ENCODE measurements at regions not wholly inside any gene's neighbourhood (a gene's known extent, or its start where the extent isn't known, plus 50 kb on each side); places are given as distances from the start of the nearest gene placed in this dataset.
"Not testable (repeated sequence)": the region's sequence is repeated elsewhere in the genome, so short reads cannot be mapped to it uniquely, and the experiment has no call there.

DNA sequence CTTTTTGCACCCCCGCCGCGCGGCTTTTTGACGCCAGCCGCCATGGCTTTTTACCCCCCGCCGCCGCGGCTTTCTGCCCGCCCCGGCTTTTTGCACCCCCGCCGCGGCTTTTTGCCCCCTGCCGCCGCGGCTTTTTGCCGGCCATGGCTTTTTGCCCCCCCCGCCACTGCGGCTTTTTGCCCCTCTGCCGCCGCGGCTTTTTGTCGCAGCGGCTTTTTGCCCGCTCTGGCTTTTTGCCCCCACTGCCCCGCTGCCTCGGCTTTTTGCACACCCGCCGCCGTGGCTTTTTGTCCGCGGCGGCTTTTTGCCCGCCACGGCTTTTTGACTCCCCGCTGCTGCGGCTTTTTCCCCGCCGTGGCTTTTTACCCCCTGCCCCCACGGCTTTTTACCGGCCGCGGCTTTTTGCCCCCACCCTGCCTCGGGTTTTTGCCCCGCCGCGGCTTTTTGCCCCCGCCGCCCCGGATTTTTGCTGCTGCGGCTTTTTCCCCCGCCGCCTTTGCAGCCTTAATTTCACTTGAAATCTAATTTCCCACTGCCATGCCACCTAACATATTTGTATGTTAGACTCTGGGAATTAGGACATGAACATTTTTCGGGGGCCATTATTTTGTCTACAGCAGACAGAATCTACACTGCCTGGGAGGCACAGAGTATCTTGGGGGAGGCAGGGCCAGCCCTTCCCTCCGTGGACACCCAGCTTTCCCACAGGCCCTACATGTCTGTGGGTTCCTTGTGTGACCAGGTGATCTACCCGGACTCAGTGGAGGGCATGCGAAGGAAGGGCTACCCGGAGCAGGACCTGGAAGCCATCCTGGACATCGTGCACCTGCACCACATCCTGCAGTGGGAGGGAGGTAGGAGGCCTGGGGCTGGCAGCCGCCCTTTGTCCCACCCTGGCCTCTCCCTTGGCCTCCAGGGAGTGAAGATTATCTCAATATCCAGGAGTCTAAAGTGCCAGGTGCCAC is 3031.0 kb upstream of the TEKT4 start:
- DNase-seq (ENCODE audit: low read depth): no peak

DNA sequence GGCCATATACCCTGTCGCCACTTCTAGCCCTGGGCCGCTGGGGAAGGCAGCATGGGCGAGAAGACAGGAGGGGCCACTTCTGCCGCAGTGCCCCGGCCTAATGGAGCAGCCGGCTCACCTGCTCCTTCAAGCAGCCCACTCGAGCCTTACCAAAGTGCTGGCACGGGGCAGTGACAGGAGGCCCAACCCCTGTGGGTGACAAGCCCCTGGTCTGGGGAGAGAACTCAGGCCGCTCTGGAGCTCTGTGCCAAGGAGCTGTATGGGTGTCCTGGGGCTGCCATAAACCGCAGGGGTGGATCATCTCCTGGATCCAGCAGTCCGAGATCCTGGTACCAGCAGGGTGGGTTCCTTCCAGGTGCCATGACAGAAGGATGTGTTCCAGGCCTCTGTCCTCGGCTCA is 3029.0 kb upstream of the TEKT4 start:
- DNase-seq (ENCODE audit: low read depth): not testable (repeated sequence)

DNA sequence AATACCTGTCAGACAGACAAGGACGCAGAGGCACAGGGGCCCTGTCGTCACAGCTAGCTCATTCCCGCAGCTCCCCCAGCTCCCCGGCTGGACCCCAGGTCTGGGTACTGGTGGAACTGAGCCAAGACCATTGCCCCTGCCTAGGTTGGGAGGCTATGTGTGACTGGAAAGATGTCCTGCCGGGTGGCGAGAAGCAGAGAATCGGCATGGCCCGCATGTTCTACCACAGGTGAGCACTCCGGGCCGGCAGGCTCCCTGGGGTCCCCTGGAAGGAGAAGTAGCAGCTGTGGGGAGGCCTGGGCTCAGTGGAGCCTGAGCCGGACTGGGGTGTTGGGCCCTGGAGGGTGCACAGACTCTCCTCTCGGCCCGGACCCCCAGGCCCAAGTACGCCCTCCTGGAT is 3028.3 kb upstream of the TEKT4 start:
- DNase-seq (ENCODE audit: low read depth): not testable (repeated sequence)

DNA sequence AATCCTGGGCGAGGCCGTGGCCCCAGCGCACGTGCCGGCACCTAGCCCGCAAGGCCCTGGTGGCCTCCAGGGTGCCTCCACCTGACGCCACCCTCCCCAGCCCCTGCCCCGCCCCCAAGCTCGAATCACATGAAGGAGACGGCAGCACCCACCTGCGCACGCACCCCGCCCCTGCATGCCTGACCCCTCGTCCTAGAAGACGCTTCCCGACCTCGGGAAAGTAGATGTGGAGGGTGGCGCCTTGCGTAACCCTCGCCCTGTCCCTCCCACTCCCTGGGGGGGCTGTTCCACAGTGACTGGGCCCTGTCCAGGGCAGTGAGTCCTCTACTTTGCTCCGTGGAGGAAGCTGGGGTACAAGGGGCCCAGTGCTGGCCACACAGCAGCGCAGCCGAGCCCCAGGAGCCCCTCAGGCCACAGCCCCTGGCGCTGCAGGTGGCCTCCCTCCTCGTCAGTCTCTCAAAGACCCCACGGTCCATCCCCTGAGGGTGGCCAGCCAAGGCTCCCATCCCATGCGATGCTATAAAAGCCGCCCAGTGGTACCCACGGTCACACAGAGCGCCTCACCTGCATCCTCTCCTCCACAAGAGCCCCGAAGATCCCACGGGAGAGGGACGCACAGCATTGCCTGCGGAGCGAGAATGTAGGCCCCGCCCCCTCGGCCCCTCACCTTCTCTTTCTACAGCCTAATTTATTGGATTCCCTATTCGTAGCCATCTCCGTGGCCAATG is 3027.3 kb upstream of the TEKT4 start:
- not testable (repeated sequence) for DNase-seq (ENCODE audit: low read depth)

DNA sequence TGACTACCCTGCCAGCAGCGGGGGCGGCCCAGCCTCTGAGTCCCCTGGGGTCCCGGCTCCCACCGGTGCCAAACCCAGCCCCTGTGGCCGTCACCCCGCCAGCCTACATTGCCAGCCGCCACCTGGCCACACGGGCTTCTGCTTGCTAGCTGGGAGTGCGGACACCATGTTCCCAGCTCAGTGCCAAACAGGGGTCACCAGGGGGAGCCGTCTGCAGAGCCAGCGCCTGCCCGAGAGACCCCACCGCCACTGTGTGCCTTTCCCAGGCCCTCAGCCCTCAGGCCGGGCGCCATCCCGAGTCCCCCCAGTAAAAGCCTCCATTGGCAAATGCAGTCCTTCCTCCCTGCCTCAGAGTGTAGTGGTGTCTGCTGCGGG is 3026.8 kb upstream of the TEKT4 start:
- DNase-seq (ENCODE audit: low read depth): not testable (repeated sequence)

DNA sequence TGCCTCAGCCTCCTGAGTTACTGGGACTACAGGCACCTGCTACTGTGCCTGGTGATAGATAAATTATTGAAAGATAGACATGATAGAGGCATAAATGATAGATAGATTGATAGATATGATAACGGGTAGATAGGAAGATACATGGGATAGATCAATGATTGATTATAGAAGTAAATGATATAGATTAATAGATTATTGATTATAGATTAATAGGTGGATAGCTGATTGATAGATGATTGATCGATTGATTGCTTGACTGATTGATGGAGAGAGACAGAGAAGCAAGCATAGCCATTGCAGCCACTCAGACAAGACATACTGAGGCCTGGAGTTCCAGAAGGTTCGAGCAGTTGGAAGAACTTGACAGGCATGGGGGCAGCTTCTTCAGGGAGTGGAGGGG is 3024.8 kb upstream of the TEKT4 start:
- DNase-seq (ENCODE audit: low read depth): not testable (repeated sequence)

DNA sequence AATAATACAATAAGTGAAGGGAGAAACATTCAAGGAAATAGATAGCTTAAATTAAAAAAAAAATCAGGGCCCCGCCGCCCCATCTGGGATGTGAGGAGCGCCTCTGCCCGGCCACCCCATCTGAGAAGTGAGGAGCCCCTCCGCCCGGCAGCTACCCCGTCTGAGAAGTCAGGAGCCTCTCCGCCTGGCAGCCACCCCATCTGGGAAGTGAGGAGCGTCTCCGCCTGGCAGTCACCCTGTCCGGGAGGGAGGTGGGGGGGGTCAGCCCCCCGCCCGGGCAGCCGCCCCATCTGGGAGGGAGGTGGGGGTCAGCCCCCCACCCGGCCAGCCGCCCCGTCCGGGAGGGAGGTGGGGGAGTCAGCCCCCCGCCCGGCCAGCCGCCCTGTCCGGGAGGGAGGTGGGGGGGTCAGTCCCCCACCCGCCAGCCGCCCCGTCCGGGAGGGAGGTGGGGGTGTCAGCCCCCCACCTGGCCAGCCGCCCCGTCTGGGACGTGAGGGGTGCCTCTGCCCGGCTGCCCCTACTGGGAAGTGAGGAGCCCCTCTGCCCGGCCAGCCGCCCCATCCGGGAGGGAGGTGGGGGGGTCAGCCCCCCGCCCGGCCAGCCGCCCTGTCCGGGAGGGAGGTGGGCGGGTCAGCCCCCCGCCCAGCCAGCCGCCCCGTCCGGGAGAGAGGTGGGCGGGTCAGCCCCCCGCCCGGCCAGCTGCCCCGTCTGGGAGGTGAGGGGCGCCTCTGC is 3019.4 kb upstream of the TEKT4 start:
- not testable (repeated sequence) for DNase-seq (ENCODE audit: low read depth)

DNA sequence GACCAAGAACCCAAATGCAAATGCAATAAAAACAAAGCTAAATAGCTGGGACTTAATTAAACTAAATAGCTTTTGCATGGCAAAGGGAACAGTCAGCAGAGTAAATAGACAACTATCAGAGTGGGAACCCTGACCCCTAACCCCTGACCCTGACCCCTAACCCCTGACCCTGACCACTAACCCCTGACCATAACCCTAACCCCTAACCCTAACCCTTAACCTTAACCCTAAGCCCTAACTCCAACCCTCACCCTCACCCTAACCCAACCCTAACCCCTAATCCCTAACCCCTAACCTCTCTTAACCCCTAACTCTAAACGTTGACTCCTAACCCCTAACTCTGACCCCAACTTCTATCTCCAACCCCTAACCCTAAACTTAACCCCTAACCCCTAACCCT is 3014.3 kb upstream of the TEKT4 start:
- not testable (repeated sequence) for DNase-seq (ENCODE audit: low read depth)

DNA sequence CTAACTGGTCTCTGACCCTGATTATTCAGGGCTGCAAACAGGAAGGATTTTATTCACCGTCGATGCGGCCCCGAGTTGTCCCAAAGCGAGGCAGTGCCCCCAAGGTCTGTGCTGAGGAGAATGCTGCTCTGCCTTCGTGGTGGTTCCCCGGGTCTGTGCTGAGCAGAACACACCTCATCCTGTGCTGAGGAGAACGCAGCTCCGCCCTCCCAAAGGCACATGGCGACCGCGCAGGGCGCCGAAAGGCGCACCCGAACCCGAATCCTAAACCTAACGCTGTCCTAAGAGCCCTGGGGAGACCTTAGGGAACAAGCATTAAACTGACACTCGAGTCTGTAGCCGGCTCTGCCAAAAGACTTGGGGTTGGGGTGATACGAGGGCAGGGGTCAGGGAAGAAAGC is 3013.5 kb upstream of the TEKT4 start:
- not testable (repeated sequence) for DNase-seq (ENCODE audit: low read depth)

DNA sequence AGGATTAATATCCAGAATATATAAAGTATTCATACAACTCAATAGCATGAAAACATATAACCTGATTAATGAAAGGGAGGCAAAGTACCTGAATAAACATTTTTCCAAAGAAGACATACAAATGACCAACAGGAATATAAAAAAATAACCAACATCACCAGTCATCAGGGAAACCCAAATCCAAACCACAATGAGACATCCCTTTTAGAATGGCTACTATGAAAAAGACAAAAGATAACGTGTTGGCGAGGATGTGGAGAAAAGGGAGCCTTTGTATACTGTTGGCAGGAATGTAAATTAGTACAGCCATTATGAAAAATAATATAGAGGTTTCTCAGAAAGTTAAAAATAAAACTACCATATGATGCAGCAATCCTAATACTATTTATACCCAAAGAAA is 2999.5 kb upstream of the TEKT4 start:
- DNase-seq (ENCODE audit: low read depth): not testable (repeated sequence)

DNA sequence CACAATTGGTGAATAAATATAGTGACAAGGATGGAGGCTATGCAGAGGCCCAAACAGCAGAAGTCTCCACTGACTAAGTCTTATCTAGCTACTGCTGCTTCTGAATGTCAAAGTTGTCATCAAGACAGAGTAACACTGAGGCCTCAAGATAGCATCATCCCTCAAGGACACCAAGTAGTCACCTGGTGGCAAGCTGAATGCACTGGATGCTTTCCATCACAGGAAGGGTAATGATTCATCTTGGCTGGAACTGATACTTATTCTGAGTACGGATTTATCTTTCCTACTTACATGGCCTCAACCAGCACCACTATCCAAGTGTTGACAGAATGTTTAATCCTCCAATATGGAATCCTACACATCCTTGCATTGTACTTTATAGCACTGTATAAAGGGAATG is 2997.8 kb upstream of the TEKT4 start:
- DNase-seq (ENCODE audit: low read depth): not testable (repeated sequence)

DNA sequence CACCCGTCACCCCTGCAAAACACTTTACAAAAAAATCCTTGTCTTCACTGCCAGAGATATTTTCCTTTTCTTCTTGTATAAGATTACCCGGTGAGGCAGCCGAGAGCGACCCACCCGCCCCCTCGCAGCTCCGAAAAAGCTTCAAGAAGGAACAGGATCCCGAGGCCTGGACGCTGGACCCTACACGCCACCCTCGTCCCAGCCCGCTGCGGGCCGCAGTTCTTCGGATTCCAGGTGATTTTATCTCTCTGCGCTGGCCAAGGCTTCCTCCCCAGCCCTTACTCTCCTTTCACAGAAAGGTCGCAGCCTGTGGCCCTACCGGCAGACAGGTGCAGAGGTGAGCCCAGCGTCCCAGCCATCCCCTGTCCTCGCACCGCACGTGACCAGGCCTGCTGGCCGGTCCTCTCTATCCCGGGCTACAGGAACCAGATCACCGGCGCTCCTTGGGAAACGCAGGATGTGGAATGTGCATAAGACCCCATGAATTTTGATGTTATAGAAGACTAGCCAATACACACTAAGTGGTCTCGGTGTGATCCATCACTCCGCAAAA is 2993.5 kb upstream of the TEKT4 start:
- not testable (repeated sequence) for DNase-seq (ENCODE audit: low read depth)

DNA sequence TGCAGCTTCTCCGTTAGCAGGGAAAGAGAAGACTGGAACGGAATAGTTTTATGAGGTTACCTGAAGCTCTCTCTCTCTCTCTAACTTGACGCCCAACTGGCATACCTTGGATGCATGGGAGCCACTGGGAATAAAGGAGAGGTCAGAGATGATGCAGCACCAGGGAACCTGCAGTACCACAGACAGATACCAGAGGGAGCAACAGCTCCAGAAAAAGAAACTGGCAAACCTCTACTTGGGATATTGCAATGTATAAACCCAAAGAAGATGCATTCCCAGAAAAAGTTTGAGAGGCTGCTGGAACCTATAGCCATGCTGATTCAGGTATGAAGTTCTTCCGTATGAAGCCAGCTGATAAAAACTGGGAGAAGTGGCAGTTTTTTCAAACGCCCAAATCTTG is 2976.1 kb upstream of the TEKT4 start:
- not testable (repeated sequence) for DNase-seq (ENCODE audit: low read depth)

DNA sequence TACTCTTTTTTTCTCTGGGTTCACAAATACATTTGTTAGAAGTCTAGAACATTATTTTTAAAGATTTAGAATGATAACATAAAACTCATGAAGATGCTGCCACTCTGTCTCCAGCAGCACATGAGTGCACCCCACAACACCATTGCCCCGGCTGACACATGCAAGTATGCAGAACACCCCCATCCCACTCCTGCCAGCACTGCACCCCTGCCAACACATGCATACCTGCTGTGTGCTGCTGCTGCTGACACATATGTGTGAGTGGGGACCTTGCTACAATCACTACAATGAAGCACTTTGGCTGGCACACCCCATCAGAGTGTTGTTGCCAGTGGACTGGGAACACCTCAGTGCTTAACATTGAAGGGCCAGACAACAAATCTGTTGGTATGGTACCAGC is 2953.6 kb upstream of the TEKT4 start:
- DNase-seq (ENCODE audit: low read depth): not testable (repeated sequence)
